Activated T-cell treated with anti-CD3 and anti-CD28 coated beads for 24 hours (primary cell): ENCODE measurements at regions not wholly inside any gene's neighbourhood (a gene's known extent, or its start where the extent isn't known, plus 50 kb on each side); places are given as distances from the start of the nearest gene placed in this dataset.
"Not testable (repeated sequence)": the region's sequence is repeated elsewhere in the genome, so short reads cannot be mapped to it uniquely, and the experiment has no call there.

ENCODE experiments used
- DNase-seq: peaks from one replicate; pipeline ENCODE4 v3.0.0-alpha.2; 2020; ENCODE audit warnings: low read depth

GRCh38 chr2:62410926-62411456 is 95.0 kb downstream of the TMEM17 start:
- DNase-seq, result no peak

GRCh38 chr2:62410015-62410453 is 96.0 kb downstream of the TMEM17 start:
- no peak for DNase-seq

DNA sequence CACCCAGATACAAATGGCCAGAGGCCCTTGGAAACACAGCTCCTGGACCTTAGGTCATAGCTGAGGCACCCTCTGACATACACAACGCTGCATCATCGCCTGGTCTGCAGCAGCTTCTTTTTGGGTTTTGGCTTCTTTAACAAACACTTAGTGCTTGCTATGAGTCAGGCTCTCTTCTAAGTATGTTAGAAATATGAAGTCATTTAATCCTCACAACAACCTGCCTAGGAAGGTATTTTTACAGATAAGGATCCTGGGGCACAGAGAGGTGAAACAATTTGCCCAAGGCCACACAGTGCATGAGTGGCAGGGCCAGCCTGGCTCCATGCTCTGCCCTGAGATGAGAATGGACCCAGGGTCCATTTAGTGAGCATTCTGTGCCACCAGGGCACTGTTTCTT is 96.6 kb downstream of the TMEM17 start:
- DNase-seq, result no peak

DNA sequence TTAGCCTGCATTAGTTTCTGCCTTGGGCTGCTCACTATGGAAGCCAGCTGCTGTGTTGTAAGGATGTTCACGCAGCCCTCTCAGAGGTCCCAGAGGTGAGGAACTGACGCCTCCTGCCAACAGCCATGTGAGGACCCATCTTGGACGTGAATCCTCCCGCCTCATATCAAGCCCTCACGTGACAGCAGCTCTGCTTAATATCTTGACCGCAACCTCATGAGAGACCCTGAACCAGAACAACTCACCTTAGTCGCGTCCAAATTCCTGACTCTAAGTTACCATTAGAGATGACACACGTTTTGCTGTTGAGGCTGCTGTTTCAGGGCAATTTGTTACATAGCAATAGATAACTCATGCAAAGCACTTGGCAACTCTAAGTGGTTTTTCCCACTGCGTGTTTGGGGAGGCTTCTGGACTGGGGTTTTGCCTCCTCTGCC is 97.7 kb downstream of the TMEM17 start:
- no peak for DNase-seq

GRCh38 chr2:62407838-62408237 is 98.2 kb downstream of the TMEM17 start:
- no peak for DNase-seq

DNA sequence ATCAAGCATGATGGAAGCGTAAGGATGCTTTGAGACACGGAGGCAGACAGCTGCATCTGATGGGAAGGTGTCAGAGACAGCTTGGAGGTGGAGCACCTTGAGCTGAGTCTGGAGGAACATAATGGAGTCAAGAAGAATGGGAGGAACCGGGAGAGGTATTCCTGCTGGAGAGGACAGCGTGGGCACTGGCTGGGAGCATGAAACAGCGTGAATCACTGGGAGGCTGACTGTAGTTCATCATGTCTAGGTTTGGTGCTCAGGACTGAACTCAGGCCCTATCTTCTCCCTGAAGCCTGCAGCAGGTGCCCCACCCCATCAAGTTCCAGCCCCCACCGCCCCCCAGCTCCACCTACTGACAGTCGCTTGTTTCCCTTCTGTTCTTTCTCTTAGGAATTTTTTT is 98.6 kb downstream of the TMEM17 start:
- DNase-seq, result no peak

GRCh38 chr2:62406573-62407043 is 99.4 kb downstream of the TMEM17 start:
- no peak for DNase-seq

- DNase-seq, result no peak
Measured at GRCh38 chr2:62404913-62405312, 101.1 kb downstream of the TMEM17 start.

GRCh38 chr2:62402156-62402555 is 103.8 kb downstream of the TMEM17 start:
- DNase-seq, result no peak

DNA sequence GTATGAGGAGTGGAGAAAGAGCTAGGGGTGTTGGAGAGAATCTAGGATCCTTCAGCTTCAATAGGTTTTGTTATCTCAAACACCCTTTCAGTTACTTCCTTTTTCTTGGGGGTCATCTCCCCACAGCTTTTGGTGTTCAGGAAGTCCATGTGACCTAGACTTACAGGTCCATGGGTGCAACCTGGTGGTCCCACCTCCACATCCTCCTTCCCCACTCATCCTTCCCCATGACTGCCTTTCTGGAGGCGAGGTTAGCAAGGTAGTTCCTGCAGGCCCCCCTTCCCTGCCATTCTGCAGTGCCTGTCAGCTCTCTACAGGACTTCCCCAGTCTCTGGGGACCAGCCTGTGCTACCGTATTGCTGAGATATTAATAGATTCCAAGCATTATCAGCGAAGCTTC is 107.6 kb downstream of the TMEM17 start:
- no peak for DNase-seq

- no peak for DNase-seq
Measured at GRCh38 chr2:62396880-62397279, 109.1 kb downstream of the TMEM17 start.

GRCh38 chr2:62393293-62393692 is 112.7 kb downstream of the TMEM17 start:
- DNase-seq, result no peak

DNA sequence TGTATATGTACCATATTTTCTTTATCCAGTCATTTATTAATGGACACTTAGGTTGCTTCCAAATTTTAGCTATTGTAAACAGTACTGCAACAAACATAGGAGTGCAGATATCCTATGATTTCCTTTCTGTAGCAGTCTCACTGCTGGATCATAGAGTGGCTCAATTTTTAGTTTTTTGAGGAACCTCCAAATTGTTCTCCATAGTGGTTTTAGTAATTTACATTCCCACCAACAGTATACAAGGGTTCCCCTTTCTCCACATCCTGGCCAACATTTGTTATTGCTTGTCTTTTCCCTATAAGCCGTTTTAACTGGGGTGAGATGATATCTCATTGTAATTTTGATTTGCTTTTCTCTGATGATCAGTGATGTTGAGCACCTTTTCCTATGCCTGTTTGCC is 114.3 kb downstream of the TMEM17 start:
- DNase-seq, result no peak

DNA sequence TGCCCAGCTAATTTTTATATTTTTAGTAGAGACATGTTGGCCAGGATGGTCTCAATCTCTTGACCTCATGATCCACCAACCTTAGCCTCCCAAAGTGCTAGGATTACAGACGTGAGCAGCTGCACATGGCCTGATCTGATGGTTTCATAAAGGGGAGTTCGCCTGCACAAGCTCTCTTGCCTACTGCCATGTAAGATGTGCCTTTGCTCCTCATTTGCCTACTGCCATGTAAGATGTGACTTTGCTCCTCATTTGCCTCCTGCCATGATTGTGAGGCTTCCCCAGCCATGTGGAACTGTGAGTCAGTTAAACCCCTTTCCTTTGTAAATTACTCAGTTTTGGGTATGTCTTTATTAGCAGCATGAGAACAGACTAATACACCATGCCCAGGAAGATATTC is 119.6 kb downstream of the TMEM17 start:
- DNase-seq, result not testable (repeated sequence)

DNA sequence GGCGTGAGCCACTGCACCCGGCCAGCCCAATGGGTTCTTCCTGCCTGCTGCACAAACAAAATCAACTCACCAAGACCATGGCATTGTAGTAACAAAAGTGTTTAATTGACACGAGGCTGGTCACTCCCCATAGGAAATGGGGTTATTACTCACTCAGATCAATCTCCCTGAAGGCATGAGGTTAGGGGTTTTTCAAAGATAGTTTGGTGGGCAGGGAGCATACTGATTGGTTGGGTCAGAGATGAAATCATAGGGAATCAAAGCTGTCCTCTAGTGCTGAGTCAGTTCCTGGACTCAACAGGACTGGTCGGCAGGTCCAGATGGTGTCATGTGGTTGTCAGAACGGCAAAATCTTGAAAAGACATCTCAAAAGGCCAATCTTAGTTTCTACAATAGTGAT is 122.1 kb downstream of the TMEM17 start:
- DNase-seq, result no peak

- DNase-seq, result no peak
Measured at GRCh38 chr2:62382757-62383156, 123.2 kb downstream of the TMEM17 start.

- no peak for DNase-seq
Measured at GRCh38 chr2:62382122-62382521, 123.9 kb downstream of the TMEM17 start.

GRCh38 chr2:62381656-62382055 is 124.3 kb downstream of the TMEM17 start:
- DNase-seq, result no peak

- no peak for DNase-seq
Measured at GRCh38 chr2:62379566-62379965, 126.4 kb downstream of the TMEM17 start.

GRCh38 chr2:62375113-62375420 is 130.9 kb downstream of the TMEM17 start:
- DNase-seq, result no peak

DNA sequence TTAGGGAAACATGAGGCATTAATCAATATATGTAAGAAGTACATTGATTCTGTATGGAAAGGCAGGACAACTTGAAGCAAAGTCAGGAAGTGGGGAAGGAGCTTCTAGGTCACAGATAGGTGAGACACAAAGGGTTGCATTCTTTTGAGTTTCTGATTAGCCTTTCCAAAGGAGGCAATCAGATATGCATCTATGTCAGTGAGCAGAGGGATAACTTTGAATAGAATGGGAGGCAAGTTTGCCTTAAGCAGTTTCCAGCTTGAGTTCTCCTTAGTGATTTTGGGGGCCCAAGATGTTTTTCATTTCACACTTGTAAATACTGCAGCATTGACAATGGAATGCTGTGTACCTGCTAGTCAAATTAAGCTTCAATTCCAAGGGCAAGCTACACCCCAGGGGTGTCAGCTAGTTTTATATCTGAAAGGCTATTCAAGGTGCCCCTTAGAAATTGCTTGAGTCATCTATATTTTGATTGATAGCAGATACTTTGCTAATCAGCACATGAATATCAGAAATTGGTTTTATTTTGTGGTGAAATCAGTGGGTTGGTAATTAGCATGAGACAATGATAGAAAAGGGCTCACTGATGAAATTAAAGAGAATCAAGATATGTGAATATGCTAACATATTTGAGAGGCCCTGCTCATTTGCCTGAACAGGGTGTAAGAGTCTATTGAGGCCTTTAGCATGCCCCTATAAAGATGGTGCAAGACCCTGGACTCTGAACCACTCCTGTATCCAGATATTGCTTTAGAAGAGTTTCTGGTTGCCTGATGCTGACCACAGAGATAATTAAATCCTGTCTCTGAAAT is 131.5 kb downstream of the TMEM17 start:
- DNase-seq, result no peak

- no peak for DNase-seq
Measured at GRCh38 chr2:62372824-62373223, 133.2 kb downstream of the TMEM17 start.

DNA sequence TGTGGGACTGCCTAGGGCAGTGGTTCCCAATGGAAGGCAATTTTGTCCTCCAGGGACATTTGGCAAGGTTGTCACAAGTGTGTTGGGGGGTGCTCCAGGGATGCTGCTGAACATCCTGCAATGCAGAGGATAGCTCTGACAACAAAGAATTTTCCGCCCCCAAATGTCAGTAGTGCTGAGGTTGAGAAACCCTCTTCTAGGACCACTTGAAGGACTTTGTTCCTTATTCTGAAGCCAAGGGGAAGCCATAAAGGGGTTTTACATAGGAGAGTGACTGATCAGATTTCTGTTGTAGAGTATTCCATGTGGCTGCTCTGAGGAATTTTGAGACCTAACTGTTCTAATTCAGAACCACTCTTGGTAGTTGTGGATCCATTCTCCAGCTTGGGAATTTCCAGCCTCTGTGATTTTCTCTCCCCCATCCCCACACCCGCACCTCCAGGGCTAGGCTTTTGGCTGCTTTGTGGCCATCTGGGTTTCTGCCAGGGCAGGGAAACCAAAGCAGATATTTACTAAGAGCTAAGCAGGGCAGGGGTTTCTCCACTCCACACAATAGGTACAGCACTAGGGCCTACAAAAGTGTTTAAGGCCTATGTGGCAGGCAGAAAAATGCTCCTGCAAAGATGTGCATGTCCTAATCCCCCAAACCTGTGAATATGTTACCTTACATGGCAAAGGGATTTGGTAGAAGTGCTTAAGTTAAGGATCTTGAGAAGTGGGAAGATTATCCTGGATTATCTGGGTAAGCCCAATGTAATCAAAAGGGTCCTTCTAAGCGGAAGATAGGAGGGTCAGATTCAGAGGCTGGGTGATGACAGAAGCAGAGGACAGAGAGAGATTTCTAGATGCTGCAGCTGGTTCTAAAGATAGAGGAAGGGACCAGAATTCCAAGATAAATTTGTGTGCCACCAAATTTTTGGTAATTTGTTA is 135.4 kb downstream of the TMEM17 start:
- DNase-seq, result no peak
